HCT116 (cell line): ENCODE measurements at regions not wholly inside any gene's neighbourhood (a gene's known extent, or its start where the extent isn't known, plus 50 kb on each side); places are given as distances from the start of the nearest gene placed in this dataset.

Source experiments
- ELF1 ChIP-seq: IDR thresholded peaks from 2 replicates; pipeline ENCODE4 v1.6.1; 2012; ENCODE audit warnings: low read depth, borderline replicate concordance
- JUND ChIP-seq: IDR thresholded peaks from 2 replicates; pipeline ENCODE4 v1.6.1; 2012
- POLR2A ChIP-seq: IDR thresholded peaks from 2 replicates; pipeline ENCODE4 v1.7.0; 2011; ENCODE audit warnings: borderline replicate concordance; ENCODE audit not compliant: insufficient read depth, insufficient read length; ENCODE audit errors: extremely low read depth
- POLR2AphosphoS5 ChIP-seq: IDR thresholded peaks from 2 replicates; pipeline ENCODE4 v1.6.1; 2011; ENCODE audit warnings: mild to moderate bottlenecking, low read depth, low read length, moderate library complexity
- RAD21 ChIP-seq: IDR thresholded peaks from 2 replicates; pipeline ENCODE4 v1.6.1; 2012; ENCODE audit warnings: low read depth, mild to moderate bottlenecking
- YY1 ChIP-seq: IDR thresholded peaks from 2 replicates; pipeline ENCODE4 v1.6.1; 2011; ENCODE audit warnings: low read length, low read depth, moderate library complexity, mild to moderate bottlenecking; ENCODE audit not compliant: insufficient replicate concordance; ENCODE audit errors: extremely low read depth
- ZNF274 ChIP-seq: fragments of 200-500 bp; sonication (Bioruptor generic); IDR thresholded peaks from 2 replicates; pipeline ENCODE4 v1.6.1; 2014; ENCODE audit warnings: mild to moderate bottlenecking, low read depth, low read length, inconsistent platforms
- TF ChIP-seq, protein P1 (sequence below): IDR thresholded peaks from 2 replicates; pipeline ENCODE4 v1.6.1; 2012; ENCODE audit warnings: low read depth
- TF ChIP-seq, protein P2 (sequence below), 3 experiments: fragments of 200-600 bp in 1 of 3; sonication (generic) in 1 of 3; IDR thresholded peaks in 2 of 3; conservative IDR thresholded peaks in 1 of 3; 2 replicates each; pipeline ENCODE4 v1.5.1; 2012 to 2017; ENCODE audit warnings: low read depth in 2 of 3, low read length in 2 of 3, antibody characterized with exemption in 1 of 3, borderline replicate concordance in 1 of 3, control low read depth in 1 of 3, mild to moderate bottlenecking in 1 of 3, mixed read lengths in 1 of 3, mixed run types in 1 of 3, moderate library complexity in 1 of 3; ENCODE audit not compliant: insufficient read depth in 1 of 3
- TF ChIP-seq, protein P3 (sequence below): IDR thresholded peaks from 2 replicates; pipeline ENCODE4 v1.6.1; 2011; ENCODE audit warnings: mild to moderate bottlenecking, low read length, moderate library complexity; ENCODE audit not compliant: insufficient replicate concordance; ENCODE audit errors: extremely low read depth

DNA sequence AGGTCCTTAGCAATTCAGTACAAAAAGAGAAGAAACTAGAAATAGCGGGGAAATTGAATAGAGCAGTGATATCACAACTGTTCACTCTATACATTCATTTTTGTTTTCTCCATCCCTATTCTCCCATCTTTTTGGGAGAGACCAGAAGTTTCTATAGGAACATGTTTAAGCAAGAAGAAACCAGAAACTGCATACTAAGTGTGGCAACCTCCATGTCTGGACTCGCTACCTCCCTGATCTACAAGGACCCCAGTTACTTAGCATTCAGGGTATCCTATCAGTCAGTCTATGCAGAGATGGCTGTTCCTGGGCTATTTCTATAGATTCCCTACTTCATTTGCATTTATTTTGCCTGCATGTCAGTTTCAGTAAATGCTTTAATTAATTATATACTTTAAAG lies 178.6 kb downstream of the PHLDA1 start:
- TF ChIP-seq ZNF274 = no peak
- TF ChIP-seq POLR2AphosphoS5 = no peak
- TF ChIP-seq, protein P1, sequence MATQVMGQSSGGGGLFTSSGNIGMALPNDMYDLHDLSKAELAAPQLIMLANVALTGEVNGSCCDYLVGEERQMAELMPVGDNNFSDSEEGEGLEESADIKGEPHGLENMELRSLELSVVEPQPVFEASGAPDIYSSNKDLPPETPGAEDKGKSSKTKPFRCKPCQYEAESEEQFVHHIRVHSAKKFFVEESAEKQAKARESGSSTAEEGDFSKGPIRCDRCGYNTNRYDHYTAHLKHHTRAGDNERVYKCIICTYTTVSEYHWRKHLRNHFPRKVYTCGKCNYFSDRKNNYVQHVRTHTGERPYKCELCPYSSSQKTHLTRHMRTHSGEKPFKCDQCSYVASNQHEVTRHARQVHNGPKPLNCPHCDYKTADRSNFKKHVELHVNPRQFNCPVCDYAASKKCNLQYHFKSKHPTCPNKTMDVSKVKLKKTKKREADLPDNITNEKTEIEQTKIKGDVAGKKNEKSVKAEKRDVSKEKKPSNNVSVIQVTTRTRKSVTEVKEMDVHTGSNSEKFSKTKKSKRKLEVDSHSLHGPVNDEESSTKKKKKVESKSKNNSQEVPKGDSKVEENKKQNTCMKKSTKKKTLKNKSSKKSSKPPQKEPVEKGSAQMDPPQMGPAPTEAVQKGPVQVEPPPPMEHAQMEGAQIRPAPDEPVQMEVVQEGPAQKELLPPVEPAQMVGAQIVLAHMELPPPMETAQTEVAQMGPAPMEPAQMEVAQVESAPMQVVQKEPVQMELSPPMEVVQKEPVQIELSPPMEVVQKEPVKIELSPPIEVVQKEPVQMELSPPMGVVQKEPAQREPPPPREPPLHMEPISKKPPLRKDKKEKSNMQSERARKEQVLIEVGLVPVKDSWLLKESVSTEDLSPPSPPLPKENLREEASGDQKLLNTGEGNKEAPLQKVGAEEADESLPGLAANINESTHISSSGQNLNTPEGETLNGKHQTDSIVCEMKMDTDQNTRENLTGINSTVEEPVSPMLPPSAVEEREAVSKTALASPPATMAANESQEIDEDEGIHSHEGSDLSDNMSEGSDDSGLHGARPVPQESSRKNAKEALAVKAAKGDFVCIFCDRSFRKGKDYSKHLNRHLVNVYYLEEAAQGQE = no peak
- TF ChIP-seq, protein P2, sequence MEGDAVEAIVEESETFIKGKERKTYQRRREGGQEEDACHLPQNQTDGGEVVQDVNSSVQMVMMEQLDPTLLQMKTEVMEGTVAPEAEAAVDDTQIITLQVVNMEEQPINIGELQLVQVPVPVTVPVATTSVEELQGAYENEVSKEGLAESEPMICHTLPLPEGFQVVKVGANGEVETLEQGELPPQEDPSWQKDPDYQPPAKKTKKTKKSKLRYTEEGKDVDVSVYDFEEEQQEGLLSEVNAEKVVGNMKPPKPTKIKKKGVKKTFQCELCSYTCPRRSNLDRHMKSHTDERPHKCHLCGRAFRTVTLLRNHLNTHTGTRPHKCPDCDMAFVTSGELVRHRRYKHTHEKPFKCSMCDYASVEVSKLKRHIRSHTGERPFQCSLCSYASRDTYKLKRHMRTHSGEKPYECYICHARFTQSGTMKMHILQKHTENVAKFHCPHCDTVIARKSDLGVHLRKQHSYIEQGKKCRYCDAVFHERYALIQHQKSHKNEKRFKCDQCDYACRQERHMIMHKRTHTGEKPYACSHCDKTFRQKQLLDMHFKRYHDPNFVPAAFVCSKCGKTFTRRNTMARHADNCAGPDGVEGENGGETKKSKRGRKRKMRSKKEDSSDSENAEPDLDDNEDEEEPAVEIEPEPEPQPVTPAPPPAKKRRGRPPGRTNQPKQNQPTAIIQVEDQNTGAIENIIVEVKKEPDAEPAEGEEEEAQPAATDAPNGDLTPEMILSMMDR (IDR thresholded peaks at IDR 0.05 in 2 of 3, conservative IDR thresholded peaks at IDR 0.05 in 1 of 3; ENCODE audit: borderline replicate concordance in 1 of 3, insufficient read depth in 1 of 3, low read depth in 2 of 3, low read length in 2 of 3) = no peak
- no peak for TF ChIP-seq POLR2A
- TF ChIP-seq, protein P3, sequence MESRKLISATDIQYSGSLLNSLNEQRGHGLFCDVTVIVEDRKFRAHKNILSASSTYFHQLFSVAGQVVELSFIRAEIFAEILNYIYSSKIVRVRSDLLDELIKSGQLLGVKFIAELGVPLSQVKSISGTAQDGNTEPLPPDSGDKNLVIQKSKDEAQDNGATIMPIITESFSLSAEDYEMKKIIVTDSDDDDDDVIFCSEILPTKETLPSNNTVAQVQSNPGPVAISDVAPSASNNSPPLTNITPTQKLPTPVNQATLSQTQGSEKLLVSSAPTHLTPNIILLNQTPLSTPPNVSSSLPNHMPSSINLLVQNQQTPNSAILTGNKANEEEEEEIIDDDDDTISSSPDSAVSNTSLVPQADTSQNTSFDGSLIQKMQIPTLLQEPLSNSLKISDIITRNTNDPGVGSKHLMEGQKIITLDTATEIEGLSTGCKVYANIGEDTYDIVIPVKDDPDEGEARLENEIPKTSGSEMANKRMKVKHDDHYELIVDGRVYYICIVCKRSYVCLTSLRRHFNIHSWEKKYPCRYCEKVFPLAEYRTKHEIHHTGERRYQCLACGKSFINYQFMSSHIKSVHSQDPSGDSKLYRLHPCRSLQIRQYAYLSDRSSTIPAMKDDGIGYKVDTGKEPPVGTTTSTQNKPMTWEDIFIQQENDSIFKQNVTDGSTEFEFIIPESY = no peak
- no peak for TF ChIP-seq JUND
- TF ChIP-seq YY1 = no peak
- no peak for TF ChIP-seq RAD21
- no peak for TF ChIP-seq ELF1
